ENCODE measurements at regions not wholly inside any gene's neighbourhood (a gene's known extent, or its start where the extent isn't known, plus 50 kb on each side); places are given as distances from the start of the nearest gene placed in this dataset.

- Histone ChIP-seq H3K27me3 (ENCODE audit: control insufficient read depth, insufficient read depth, low read length) (no peaks in the 10 kb centered on the region), H3K4me3 (ENCODE audit: insufficient read depth, low read depth, low read length) (no peak overlapping the region), H3K36me3 (replicated peaks; ENCODE audit: control insufficient read depth, insufficient read depth, low read length) (no peaks in the 10 kb centered on the region)
- DNase-seq, result no peak
Measured at GRCh38 chr17:36868777-36869176, 68.5 kb upstream of the LHX1 start.

DNA sequence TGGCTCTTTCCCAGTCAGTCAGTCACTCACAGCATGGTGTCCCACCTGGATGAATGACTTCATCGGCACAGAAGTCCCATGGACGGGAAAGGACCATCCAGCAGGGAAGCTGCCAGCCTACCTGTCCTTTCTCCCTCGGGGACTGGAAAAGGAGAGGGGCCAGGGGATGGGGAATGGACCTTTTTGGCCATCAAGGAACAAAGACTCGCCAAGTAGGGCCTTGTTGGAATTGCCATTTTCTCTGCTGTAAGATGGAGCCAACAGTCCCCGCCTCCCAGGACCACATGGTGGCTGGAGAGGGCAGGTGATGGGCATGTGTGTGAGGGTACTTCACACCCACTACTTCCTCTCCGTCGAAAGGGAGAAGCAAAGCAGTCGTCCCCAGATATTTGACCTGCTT, 67.8 kb upstream of the LHX1 start:
- Histone ChIP-seq H3K36me3 (replicated peaks; ENCODE audit: control insufficient read depth, insufficient read depth, low read length) (no peaks in the 10 kb centered on the region), H3K4me3 (ENCODE audit: insufficient read depth, low read depth, low read length) (no peak overlapping the region), H3K27me3 (ENCODE audit: control insufficient read depth, insufficient read depth, low read length) (no peaks in the 10 kb centered on the region)
- DNase-seq, result no peak

- H3K27me3 ChIP-seq (ENCODE audit: control insufficient read depth, insufficient read depth, low read length), result no peaks in the 10 kb centered on the region
- H3K4me3 ChIP-seq (ENCODE audit: insufficient read depth, low read depth, low read length), result no peak overlapping the region
- DNase-seq, result peak; percentile 72
- no peaks in the 10 kb centered on the region for H3K36me3 ChIP-seq (replicated peaks; ENCODE audit: control insufficient read depth, insufficient read depth, low read length)
Measured at GRCh38 chr17:36869856-36870719, 67.2 kb upstream of the LHX1 start.

DNA sequence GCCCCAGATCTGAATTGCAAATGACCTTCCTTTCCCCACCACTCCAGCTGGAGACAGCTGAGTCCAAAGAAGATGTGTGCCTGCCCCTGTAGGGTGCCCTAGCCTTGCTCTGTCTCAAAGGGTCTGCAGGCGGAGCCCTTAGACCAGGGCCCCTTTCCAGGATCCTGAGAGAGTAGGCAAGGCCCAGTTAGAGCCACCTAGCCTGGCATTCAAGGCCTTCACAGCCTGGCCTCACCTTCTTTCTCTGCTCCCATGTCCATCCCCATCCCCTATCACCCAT, 66.6 kb upstream of the LHX1 start:
- Histone ChIP-seq H3K36me3 (replicated peaks; ENCODE audit: control insufficient read depth, insufficient read depth, low read length) (no peaks in the 10 kb centered on the region), H3K4me3 (ENCODE audit: insufficient read depth, low read depth, low read length) (no peak overlapping the region), H3K27me3 (ENCODE audit: control insufficient read depth, insufficient read depth, low read length) (no peaks in the 10 kb centered on the region)
- DNase-seq, result no peak

- no peak for DNase-seq
- Histone ChIP-seq H3K4me3 (ENCODE audit: insufficient read depth, low read depth, low read length) (no peak overlapping the region), H3K36me3 (replicated peaks; ENCODE audit: control insufficient read depth, insufficient read depth, low read length) (no peaks in the 10 kb centered on the region), H3K27me3 (ENCODE audit: control insufficient read depth, insufficient read depth, low read length) (no peaks in the 10 kb centered on the region)
Measured at GRCh38 chr17:36875698-36876293, 61.5 kb upstream of the LHX1 start.

DNA sequence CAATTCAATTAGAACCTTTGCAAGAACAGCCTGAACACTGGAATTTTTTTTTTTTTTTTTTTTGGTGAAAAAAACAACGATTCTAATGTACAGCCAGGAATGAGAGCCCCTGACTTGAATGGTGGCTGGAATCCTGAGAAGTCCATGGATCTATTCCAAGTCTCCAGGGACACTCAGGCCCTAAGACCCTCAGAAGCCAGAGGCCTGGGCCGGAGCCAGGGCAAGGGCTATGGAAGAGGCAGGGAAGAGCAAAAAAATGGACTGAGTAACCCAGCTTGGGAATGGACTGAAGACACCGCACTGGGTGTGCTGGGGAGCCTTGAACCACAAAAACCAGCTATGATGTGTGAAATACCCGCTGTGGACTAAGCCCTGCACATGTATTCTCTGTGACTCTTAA, 60.3 kb upstream of the LHX1 start:
- no peak for DNase-seq
- Histone ChIP-seq H3K27me3 (ENCODE audit: control insufficient read depth, insufficient read depth, low read length) (no peaks in the 10 kb centered on the region), H3K4me3 (ENCODE audit: insufficient read depth, low read depth, low read length) (no peak overlapping the region), H3K36me3 (replicated peaks; ENCODE audit: control insufficient read depth, insufficient read depth, low read length) (no peaks in the 10 kb centered on the region)

DNA sequence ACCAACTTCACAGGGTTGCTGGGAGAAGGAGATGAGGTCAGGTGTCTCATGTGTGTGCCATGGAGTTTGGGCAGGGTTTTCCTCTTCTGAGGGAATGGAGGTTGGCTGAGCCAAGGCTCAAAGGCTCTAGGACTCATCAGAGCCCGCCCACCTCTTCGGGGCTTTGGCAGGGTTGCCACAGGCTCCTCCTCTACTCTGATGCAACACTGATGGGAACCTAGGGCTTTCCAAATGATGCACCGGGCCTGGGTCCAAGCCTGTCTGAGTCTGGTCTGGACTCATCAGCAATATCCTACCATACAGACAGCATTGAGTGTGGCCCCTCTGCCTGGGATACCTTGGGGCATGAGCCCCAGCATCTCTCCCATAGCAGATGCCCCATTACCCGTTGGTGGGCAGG, 59.5 kb upstream of the LHX1 start:
- no peak overlapping the region for H3K4me3 ChIP-seq (ENCODE audit: insufficient read depth, low read depth, low read length)
- peak; percentile 57 for DNase-seq
- no peaks in the 10 kb centered on the region for H3K36me3 ChIP-seq (replicated peaks; ENCODE audit: control insufficient read depth, insufficient read depth, low read length)
- no peaks in the 10 kb centered on the region for H3K27me3 ChIP-seq (ENCODE audit: control insufficient read depth, insufficient read depth, low read length)

GRCh38 chr17:36878216-36878615, 59.1 kb upstream of the LHX1 start:
- H3K4me3 ChIP-seq (ENCODE audit: insufficient read depth, low read depth, low read length), result no peak overlapping the region
- H3K27me3 ChIP-seq (ENCODE audit: control insufficient read depth, insufficient read depth, low read length), result no peaks in the 10 kb centered on the region
- DNase-seq, result no peak
- H3K36me3 ChIP-seq (replicated peaks; ENCODE audit: control insufficient read depth, insufficient read depth, low read length), result no peaks in the 10 kb centered on the region

GRCh38 chr17:36879027-36879426, 58.2 kb upstream of the LHX1 start:
- DNase-seq, result no peak
- no peak overlapping the region for H3K4me3 ChIP-seq (ENCODE audit: insufficient read depth, low read depth, low read length)
- no peaks in the 10 kb centered on the region for H3K36me3 ChIP-seq (replicated peaks; ENCODE audit: control insufficient read depth, insufficient read depth, low read length)
- H3K27me3 ChIP-seq (ENCODE audit: control insufficient read depth, insufficient read depth, low read length), result no peaks in the 10 kb centered on the region

GRCh38 chr17:36879624-36880131, 57.6 kb upstream of the LHX1 start:
- H3K27me3 ChIP-seq (ENCODE audit: control insufficient read depth, insufficient read depth, low read length), result no peaks in the 10 kb centered on the region
- no peak for DNase-seq
- no peak overlapping the region for H3K4me3 ChIP-seq (ENCODE audit: insufficient read depth, low read depth, low read length)

DNA sequence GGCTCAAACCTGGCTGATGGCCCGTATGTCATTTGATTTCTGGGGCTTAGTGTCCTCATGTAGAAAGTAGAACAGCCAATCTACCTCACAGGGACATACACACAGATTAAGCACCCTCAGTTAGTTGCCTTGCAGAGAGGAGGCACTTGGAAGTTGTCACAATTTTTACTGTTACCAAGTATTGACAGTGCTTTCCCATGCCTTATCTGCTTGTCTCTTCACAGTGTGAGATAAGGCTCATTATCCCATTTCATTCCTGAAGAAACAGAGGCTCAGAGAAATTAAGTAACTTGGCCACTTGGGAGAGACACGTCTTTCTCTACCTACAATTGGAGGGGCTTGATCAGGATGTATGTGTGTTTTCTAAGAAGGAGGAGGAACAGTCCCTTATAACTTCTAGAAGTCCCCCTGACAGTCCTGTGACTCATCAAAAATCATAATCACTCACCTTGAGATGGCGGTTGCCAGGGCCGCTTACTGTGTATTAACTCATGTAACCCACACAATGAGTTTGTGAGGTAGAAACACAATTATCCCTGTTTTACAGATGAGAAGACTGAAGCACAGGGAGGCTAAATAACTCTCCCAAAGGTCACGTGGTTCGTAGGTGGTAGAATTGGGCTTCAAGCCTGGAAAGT, 56.9 kb upstream of the LHX1 start:
- DNase-seq, result no peak
- H3K27me3 ChIP-seq (ENCODE audit: control insufficient read depth, insufficient read depth, low read length), result no peaks in the 10 kb centered on the region
- no peak overlapping the region for H3K4me3 ChIP-seq (ENCODE audit: insufficient read depth, low read depth, low read length)
- no peaks in the 10 kb centered on the region for H3K36me3 ChIP-seq (replicated peaks; ENCODE audit: control insufficient read depth, insufficient read depth, low read length)

More at GRCh38 chr17:36879624-36880131, 57.6 kb upstream of the LHX1 start:
- no peaks in the 10 kb centered on the region for H3K36me3 ChIP-seq (replicated peaks; ENCODE audit: control insufficient read depth, insufficient read depth, low read length)

- Histone ChIP-seq H3K4me3 (ENCODE audit: insufficient read depth, low read depth, low read length) (no peak overlapping the region), H3K27me3 (ENCODE audit: control insufficient read depth, insufficient read depth, low read length) (no peaks in the 10 kb centered on the region), H3K36me3 (replicated peaks; ENCODE audit: control insufficient read depth, insufficient read depth, low read length) (no peaks in the 10 kb centered on the region)
- no peak for DNase-seq
Measured at GRCh38 chr17:36881323-36881722, 56.0 kb upstream of the LHX1 start.

- Histone ChIP-seq H3K27me3 (ENCODE audit: control insufficient read depth, insufficient read depth, low read length) (no peaks in the 10 kb centered on the region), H3K4me3 (ENCODE audit: insufficient read depth, low read depth, low read length) (no peak overlapping the region), H3K36me3 (replicated peaks; ENCODE audit: control insufficient read depth, insufficient read depth, low read length) (no peaks in the 10 kb centered on the region)
- DNase-seq, result peak; percentile 88
Measured at GRCh38 chr17:36884495-36885152, 52.7 kb upstream of the LHX1 start.

- H3K27me3 ChIP-seq (ENCODE audit: control insufficient read depth, insufficient read depth, low read length), result no peaks in the 10 kb centered on the region
- H3K36me3 ChIP-seq (replicated peaks; ENCODE audit: control insufficient read depth, insufficient read depth, low read length), result no peaks in the 10 kb centered on the region
- H3K4me3 ChIP-seq (ENCODE audit: insufficient read depth, low read depth, low read length), result no peak overlapping the region
- DNase-seq, result no peak
Measured at GRCh38 chr17:36885153-36885735, 52.0 kb upstream of the LHX1 start.
